22Rv1 (cell line): ENCODE measurements at regions not wholly inside any gene's neighbourhood (a gene's known extent, or its start where the extent isn't known, plus 50 kb on each side); places are given as distances from the start of the nearest gene placed in this dataset.

Experiments used
- H3K27ac ChIP-seq: fragments of 450-650 bp; 2 replicates; pipeline ENCODE4 v1.5.1; 2017
- ZFX ChIP-seq: fragments of 450-650 bp; IDR thresholded peaks from 2 replicates; pipeline ENCODE4 v1.6.1; 2017; ENCODE audit warnings: antibody characterized with exemption, borderline replicate concordance
- TF ChIP-seq, protein P1 (sequence below): fragments of 450-650 bp; IDR thresholded peaks from 2 replicates; pipeline ENCODE4 v1.5.1; 2017; ENCODE audit warnings: mild to moderate bottlenecking

DNA sequence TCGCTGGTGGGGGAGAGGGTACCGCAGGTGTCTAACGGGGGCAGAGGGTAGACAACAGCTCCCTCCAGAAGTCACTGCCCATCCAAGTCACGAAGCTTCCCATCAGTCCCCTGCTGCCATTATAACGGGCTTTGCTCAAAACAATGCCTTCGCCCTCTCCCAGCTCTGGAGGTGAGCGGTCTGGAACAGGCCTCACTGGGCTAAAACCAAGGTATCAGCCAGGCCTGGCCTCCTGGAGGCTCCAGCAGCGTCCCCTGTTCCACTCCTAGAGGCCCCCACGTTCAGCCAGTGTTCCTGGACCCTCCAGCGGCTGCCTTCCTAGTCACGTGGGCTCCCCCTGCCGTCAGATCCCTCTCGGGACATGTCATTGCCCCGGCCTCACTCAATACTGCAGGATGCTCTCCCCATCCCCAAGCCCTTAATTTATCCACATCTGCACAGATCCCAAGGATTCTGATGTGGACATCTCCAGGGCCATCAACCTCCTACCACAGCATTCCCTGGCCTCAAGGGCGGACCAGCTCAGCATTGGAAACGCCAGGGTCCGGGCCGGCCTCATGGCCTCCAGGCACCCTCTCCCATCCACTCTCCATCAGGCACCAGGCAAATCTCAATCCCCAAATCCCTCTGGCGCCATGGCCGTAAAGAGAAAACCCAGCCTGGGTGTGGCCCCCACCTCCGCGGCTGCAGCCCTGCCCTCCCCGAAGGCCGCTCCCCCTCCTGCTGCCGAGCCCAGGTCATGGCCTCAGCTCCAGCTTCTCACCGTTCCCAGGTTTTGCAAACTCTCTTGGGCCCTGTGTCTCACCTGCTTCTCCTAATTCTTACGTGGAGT lies 104.1 kb upstream of the FAM20C start:
- no peak overlapping the region for H3K27ac ChIP-seq
- TF ChIP-seq ZFX, result no peak
- TF ChIP-seq, protein P1, sequence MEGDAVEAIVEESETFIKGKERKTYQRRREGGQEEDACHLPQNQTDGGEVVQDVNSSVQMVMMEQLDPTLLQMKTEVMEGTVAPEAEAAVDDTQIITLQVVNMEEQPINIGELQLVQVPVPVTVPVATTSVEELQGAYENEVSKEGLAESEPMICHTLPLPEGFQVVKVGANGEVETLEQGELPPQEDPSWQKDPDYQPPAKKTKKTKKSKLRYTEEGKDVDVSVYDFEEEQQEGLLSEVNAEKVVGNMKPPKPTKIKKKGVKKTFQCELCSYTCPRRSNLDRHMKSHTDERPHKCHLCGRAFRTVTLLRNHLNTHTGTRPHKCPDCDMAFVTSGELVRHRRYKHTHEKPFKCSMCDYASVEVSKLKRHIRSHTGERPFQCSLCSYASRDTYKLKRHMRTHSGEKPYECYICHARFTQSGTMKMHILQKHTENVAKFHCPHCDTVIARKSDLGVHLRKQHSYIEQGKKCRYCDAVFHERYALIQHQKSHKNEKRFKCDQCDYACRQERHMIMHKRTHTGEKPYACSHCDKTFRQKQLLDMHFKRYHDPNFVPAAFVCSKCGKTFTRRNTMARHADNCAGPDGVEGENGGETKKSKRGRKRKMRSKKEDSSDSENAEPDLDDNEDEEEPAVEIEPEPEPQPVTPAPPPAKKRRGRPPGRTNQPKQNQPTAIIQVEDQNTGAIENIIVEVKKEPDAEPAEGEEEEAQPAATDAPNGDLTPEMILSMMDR, result peak; percentile 6; the same call in 1 of the 2 replicates

DNA sequence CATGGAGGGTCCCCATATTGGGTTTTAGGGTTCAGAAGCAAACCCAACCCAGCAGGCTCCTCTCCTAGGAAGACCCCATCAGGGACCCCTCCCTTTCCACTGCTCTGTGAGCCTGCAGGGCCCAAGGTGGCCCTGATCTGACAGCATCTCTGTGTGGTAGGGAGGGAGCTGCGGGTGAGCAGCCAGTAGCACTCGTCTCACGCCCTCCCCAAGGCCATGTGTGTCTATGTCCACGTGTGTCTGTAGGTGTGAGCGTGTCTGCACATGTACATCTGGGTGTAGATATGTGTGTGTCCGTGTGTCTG lies 103.5 kb upstream of the FAM20C start:
- H3K27ac ChIP-seq, result no peak overlapping the region
- TF ChIP-seq, protein P1, result no peak
- TF ChIP-seq ZFX, result no peak

DNA sequence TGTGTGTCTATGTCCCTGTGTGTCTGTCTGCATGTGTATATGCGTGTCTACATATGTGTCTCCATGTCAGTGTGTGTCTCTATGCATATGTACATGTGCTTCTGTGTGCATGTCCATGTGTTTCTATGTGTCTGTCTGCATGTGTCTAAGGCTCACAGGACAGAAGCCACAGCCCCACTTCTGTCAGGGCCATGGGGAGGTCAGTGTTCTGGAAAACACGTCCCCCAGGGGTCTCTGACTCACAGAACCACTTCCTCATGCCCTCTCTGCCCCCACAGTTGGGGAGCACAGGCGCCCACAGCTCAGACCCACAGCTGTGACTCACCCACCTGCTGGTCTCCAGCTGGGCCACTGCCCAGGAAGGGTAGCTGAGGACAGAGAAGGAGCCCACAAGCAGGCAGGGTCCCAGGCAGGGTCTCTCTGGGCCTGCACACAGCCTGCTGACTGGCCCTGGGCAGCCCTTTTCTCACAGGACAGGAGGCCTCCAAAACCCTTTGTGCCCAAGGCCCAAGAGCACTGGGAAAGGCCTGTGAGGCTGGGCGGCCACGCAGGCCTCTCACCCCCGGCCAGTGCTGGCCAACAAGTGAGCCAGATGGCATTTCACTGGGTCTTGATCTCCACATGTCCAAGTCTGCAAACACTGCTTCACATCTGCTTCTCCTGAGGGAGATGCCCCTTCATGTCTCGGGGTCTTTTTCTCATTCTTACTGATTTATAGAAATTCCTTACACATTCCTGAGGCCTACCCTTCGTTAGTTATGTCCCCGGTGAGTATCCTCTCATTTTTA lies 102.9 kb upstream of the FAM20C start:
- TF ChIP-seq, protein P1, result no peak
- no peak for TF ChIP-seq ZFX

DNA sequence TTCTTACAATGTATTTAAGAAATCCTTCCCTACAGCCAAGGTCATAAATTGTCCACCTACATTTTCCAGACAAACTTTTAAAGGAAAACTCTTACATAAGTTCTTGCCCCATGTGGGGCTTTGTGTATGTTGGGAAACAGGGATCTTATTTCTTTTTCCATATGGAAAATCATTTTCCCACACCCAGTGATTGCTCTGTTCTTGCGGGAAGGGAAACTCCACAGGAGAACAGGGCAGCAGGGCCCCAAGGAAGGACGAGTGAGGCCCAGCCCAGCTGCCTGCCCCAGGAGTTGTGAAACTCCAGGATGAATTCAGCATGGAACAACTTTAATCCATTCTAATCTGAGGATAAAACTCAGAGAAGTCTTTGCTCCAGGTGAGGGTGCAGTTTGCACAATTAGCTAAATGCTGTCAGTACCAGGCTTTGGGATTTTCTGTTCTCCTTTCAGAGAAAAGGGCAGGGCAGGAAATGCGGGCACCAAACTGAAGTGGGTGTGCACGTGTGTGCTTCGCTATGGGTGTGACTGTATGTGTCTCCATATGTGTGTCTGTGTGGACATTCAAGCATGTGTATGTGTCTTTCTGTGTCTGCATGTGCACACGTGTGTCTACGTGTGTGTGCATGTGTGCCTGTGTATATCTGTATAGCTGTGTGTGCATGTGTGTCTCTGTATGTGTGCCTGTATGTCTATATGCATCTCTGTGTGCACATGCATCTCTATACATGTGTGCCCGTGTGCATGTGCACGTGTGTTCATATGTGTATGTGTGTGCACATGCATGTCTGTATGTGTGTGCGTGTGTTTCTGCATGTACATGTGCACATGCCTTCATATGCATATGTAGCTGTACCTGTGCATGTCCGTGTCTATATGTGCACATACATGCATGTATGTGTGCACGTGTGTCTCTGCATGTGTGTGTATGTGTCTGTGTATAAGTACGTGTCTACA lies 102.0 kb upstream of the FAM20C start:
- no peak for TF ChIP-seq ZFX
- TF ChIP-seq, protein P1, result no peak
- H3K27ac ChIP-seq, result no peak overlapping the region

More for the DNA sequence above, 102.9 kb upstream of the FAM20C start:
- H3K27ac ChIP-seq, result no peak overlapping the region

DNA sequence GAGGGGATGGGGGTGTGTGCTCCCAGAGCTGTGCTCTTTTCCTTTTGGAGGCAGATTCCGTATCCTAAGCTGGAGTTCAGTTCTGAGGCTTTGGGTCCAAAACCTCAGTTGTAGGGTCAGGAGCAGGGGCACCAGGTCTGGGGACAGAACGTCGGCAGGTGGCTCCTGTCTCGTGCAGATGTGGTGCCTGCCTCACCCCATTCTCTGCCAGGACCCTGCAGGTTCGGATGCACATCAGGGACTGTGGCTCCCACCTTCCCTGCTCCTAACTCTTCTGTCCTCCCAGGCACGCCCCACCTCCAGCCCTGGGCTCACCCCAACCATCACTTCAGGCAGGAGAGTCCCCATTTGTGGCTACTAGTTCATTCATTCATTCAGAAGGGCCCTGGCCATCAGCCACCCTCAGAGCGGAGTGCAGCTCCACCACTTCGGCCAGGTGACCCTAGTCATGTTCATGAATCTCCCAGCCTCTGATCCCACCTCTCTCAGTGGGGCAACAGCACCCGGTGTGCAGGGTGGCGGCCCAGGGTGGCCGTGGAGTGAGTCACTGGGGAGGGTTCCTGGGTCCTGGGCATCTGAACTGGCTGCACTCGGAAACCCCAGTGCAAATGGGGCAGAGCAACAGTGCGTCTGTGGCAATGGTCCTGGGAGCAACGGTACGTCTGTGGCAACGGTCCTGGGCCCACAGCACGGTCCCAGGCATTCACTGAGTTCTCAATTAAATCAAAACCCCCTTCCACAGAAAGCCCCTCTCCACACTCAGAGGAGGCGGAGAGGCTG lies 100.8 kb upstream of the FAM20C start:
- no peak for TF ChIP-seq ZFX
- TF ChIP-seq, protein P1, result no peak
- H3K27ac ChIP-seq, result no peak overlapping the region

DNA sequence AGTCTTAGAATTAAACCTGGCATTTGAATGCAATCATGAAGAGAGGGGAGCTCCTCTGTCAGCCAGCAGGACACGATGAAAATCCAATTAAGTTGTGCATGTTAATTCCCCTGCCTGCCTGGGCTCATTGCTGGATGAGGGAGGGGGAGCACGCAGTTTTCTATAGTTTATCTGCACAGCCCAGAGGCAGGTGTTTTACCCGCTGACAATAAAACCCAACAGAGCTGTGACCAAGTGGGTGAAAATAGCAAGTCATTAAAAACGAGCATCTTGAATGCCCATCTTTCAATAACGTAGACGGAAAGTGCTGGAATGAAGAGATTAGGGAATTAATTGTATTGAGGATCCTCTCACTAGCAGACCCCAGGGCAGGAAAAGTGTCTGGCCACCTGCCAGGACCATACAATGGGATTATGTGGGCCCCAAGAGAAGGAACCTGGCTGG lies 100.1 kb upstream of the FAM20C start:
- TF ChIP-seq, protein P1, result no peak
- TF ChIP-seq ZFX, result no peak
- no peak overlapping the region for H3K27ac ChIP-seq
